ENCODE measurements at regions not wholly inside any gene's neighbourhood (a gene's known extent, or its start where the extent isn't known, plus 50 kb on each side); places are given as distances from the start of the nearest gene placed in this dataset.

DNA sequence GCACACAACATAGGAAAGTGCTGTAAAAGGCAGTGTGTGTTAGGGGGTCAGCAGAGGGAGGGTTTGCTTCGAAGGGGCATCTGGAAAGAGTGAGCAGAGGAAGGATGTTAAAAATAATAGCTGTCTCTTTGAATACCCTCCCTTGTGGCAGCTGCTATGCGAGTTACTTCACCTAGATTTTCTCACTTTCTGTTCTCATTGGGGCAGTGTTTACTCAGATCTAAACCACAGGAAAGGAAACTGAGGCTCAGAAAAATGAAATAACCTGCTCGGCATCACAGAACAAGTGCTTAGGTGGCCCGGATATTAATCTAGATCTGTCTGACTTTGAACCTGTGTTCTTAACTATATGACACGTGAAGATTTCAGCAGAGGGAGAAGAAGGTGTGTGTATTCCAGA, 125.3 kb downstream of the C11orf91 start:
- TF ChIP-seq, protein P1, sequence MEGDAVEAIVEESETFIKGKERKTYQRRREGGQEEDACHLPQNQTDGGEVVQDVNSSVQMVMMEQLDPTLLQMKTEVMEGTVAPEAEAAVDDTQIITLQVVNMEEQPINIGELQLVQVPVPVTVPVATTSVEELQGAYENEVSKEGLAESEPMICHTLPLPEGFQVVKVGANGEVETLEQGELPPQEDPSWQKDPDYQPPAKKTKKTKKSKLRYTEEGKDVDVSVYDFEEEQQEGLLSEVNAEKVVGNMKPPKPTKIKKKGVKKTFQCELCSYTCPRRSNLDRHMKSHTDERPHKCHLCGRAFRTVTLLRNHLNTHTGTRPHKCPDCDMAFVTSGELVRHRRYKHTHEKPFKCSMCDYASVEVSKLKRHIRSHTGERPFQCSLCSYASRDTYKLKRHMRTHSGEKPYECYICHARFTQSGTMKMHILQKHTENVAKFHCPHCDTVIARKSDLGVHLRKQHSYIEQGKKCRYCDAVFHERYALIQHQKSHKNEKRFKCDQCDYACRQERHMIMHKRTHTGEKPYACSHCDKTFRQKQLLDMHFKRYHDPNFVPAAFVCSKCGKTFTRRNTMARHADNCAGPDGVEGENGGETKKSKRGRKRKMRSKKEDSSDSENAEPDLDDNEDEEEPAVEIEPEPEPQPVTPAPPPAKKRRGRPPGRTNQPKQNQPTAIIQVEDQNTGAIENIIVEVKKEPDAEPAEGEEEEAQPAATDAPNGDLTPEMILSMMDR (conservative IDR thresholded peaks at IDR 0.05), result no peak
- Mint-ChIP-seq H3K36me3 (ENCODE audit: insufficient read depth in 1 of 3, low read depth in 3 of 3) (peaks cover 2 to 13% (median 4%) of the 10 kb centered on the region in 3 experiments; a peak in 4 of 7 replicates), H3K27me3 (ENCODE audit: low read depth) (no peaks in the 10 kb centered on the region), H3K9me3 (peaks cover 7% of the 10 kb centered on the region in 2 experiments; a peak in 2 of 5 replicates), H3K27ac (no peak overlapping the region), H3K4me3 (no peak overlapping the region), H3K4me1 (no peaks in the 10 kb centered on the region)
- Histone ChIP-seq H3K27ac (ENCODE audit: insufficient read length, low read depth, low read length) (no peak overlapping the region), H3K4me2 (ENCODE audit: insufficient read depth, insufficient read length, low read length) (no peak overlapping the region), H3K14ac (ENCODE audit: insufficient read depth, low read length) (no peak overlapping the region), H3K4me1 (ENCODE audit: insufficient read depth, low read length) (peaks cover 2% of the 10 kb centered on the region; the same call in 1 of the 2 replicates), H3T11ph (ENCODE audit: low read length) (no peak overlapping the region), H4K8ac (replicated peaks; ENCODE audit: insufficient read length, low read depth, low read length) (no peak overlapping the region), H4K20me1 (ENCODE audit: control insufficient read depth, insufficient read depth, insufficient read length) (no peaks in the 10 kb centered on the region), H3K79me1 (ENCODE audit: insufficient read depth, low read depth, low read length, poor library complexity, severe bottlenecking) (no peaks in the 10 kb centered on the region), H2BK12ac (ENCODE audit: insufficient read length, low read depth, low read length) (no peak overlapping the region), H2AK5ac (ENCODE audit: insufficient read length, low read length) (no peak overlapping the region), H4K5ac (ENCODE audit: insufficient read length, low read depth, low read length) (no peak overlapping the region), H4K91ac (ENCODE audit: insufficient read length, low read depth, low read length) (no peak overlapping the region), H3K9ac (ENCODE audit: extremely low read depth, insufficient read length, low read length) (no peak overlapping the region), H3K18ac (ENCODE audit: insufficient read length, low read depth, low read length) (no peak overlapping the region), H2AFZ (ENCODE audit: low read length) (no peak overlapping the region), H3K79me2 (ENCODE audit: insufficient read depth, low read length) (no peaks in the 10 kb centered on the region), H3K4ac (ENCODE audit: low read depth, low read length) (no peak overlapping the region), H3K23ac (ENCODE audit: insufficient read length, low read depth, low read length) (no peak overlapping the region), H3K9me3 (ENCODE audit: control insufficient read depth, low read depth, low read length) (no peaks in the 10 kb centered on the region), H3K27me3 (ENCODE audit: insufficient read depth, low read length) (no peaks in the 10 kb centered on the region), H3K23me2 (ENCODE audit: insufficient read length, low read depth, low read length, poor library complexity, severe bottlenecking) (no peaks in the 10 kb centered on the region), H2BK15ac (ENCODE audit: low read depth, low read length) (no peak overlapping the region), H2BK20ac (ENCODE audit: low read depth, low read length, poor library complexity, severe bottlenecking) (no peak overlapping the region), H3K56ac (ENCODE audit: insufficient read length, low read depth, low read length) (no peak overlapping the region), H2BK120ac (ENCODE audit: low read depth, low read length, poor library complexity, severe bottlenecking) (no peak overlapping the region), H2BK5ac (ENCODE audit: insufficient read length, low read length) (no peak overlapping the region)
- no peak for DNase-seq
- no CpG with 5 or more reads among the region's 5 CpGs for WGBS (ENCODE audit: extremely low coverage, insufficient read length, low lambda C conversion rate)
